CD8-positive, alpha-beta memory T cell (primary cell): ENCODE measurements at regions not wholly inside any gene's neighbourhood (a gene's known extent, or its start where the extent isn't known, plus 50 kb on each side); places are given as distances from the start of the nearest gene placed in this dataset.
A peak's percentile ranks its signal among the peaks of the same experiment; 100 is the strongest.

Experiments used
- CTCF ChIA-PET: fragments of 350-600 bp; sonication (Branson Sonifier 250); formaldehyde crosslinking; loops from one replicate; lab custom pipeline; 2021; ENCODE audit warnings: antibody characterized with exemption; lab: Charles Lee
- POLR2A ChIA-PET: fragments of 350-600 bp; sonication (Branson Sonifier 250); formaldehyde crosslinking; loops from one replicate; lab custom pipeline; 2021; ENCODE audit warnings: antibody characterized with exemption; lab: Charles Lee
- DNase-seq, 5 donors: peaks; one replicate each; pipeline versions ENCODE4 v3.0.0 to v3.0.0-alpha.2; 2020 to 2022; ENCODE audit warnings: mixed read lengths in 1 of 5
- H3K27ac ChIP-seq: one replicate; pipeline ENCODE4 v1.7.0; 2013; ENCODE audit warnings: low read depth, mild to moderate bottlenecking, low read length, moderate library complexity
- H3K27me3 ChIP-seq: 2 replicates; pipeline ENCODE4 v1.7.0; 2013; ENCODE audit warnings: low read length, mild to moderate bottlenecking; ENCODE audit not compliant: insufficient read depth, poor library complexity, severe bottlenecking
- H3K36me3 ChIP-seq: 2 replicates; pipeline ENCODE4 v1.7.0; 2013; ENCODE audit warnings: mild to moderate bottlenecking, low read length, moderate library complexity; ENCODE audit not compliant: insufficient read depth
- H3K4me1 ChIP-seq: 2 replicates; pipeline ENCODE4 v1.7.0; 2013; ENCODE audit warnings: mild to moderate bottlenecking, low read length, moderate library complexity; ENCODE audit not compliant: insufficient read depth
- H3K4me3 ChIP-seq: 2 replicates; pipeline ENCODE4 v1.7.0; 2013; ENCODE audit warnings: mild to moderate bottlenecking, low read length
- H3K9me3 ChIP-seq: 2 replicates; pipeline ENCODE4 v1.7.0; 2013; ENCODE audit warnings: mild to moderate bottlenecking, low read length
- H3K27ac Mint-ChIP-seq, 8 donors: one replicate each; pipeline ENCODE4 v1.8.0; 2020 to 2021; ENCODE audit warnings: mixed read lengths in 8 of 8, mild to moderate bottlenecking in 6 of 8, inconsistent platforms in 3 of 8, moderate library complexity in 3 of 8
- H3K27me3 Mint-ChIP-seq, 2 donors: one replicate each; pipeline ENCODE4 v1.8.0; 2020 to 2021; ENCODE audit warnings: mixed read lengths in 2 of 2, mild to moderate bottlenecking in 1 of 2, moderate library complexity in 1 of 2
- H3K36me3 Mint-ChIP-seq, 3 donors: one replicate each; pipeline ENCODE4 v1.8.0; 2020 to 2021; ENCODE audit warnings: mixed read lengths in 3 of 3, inconsistent platforms in 1 of 3, mild to moderate bottlenecking in 1 of 3
- H3K4me1 Mint-ChIP-seq, 3 donors: one replicate each; pipeline ENCODE4 v1.8.0; 2020 to 2021; ENCODE audit warnings: mixed read lengths in 3 of 3, inconsistent platforms in 1 of 3, mild to moderate bottlenecking in 1 of 3
- H3K4me3 Mint-ChIP-seq, 7 donors: one replicate each; pipeline ENCODE4 v1.8.0; 2020 to 2021; ENCODE audit warnings: mixed read lengths in 7 of 7, mild to moderate bottlenecking in 6 of 7, moderate library complexity in 4 of 7, inconsistent platforms in 2 of 7
- H3K9me3 Mint-ChIP-seq, 5 donors: one replicate each; pipeline ENCODE4 v1.8.0; 2020 to 2022; ENCODE audit warnings: mixed read lengths in 5 of 5, mild to moderate bottlenecking in 3 of 5, moderate library complexity in 2 of 5, inconsistent platforms in 1 of 5

GRCh38 chr12:127660961-127661360 is 606.0 kb upstream of the TMEM132C start:
- Histone ChIP-seq H3K4me1 (no peaks in the 10 kb centered on the region), H3K4me3 (no peak overlapping the region), H3K36me3 (no peaks in the 10 kb centered on the region), H3K27me3 (no peaks in the 10 kb centered on the region), H3K27ac (no peak overlapping the region), H3K9me3 (no peaks in the 10 kb centered on the region)
- H3K4me1 Mint-ChIP-seq, result no peaks in the 10 kb centered on the region
- no peak overlapping the region for H3K27ac Mint-ChIP-seq
- no peak for DNase-seq
- peaks cover 0 to 2% of the 10 kb centered on the region in 2 donors for H3K27me3 Mint-ChIP-seq
- CTCF ChIA-PET, result no interaction called here
- H3K36me3 Mint-ChIP-seq, result no peaks in the 10 kb centered on the region
- H3K4me3 Mint-ChIP-seq, result no peak overlapping the region
- POLR2A ChIA-PET, result no interaction called here
- peaks cover 0 to 3% (median 0%) of the 10 kb centered on the region in 5 donors for H3K9me3 Mint-ChIP-seq

GRCh38 chr12:127663716-127664115 is 603.3 kb upstream of the TMEM132C start:
- H3K27ac Mint-ChIP-seq, result no peak overlapping the region
- H3K4me1 ChIP-seq, result no peaks in the 10 kb centered on the region
- no peak overlapping the region for H3K4me3 Mint-ChIP-seq
- DNase-seq, result no peak
- no peaks in the 10 kb centered on the region for H3K4me1 Mint-ChIP-seq
- peaks cover 0 to 3% (median 0%) of the 10 kb centered on the region in 5 donors for H3K9me3 Mint-ChIP-seq
- H3K27me3 ChIP-seq, result no peaks in the 10 kb centered on the region
- ChIA-PET POLR2A (no interaction called here), CTCF (interaction anchor here (0.8 kb wide), 1 partner anchor 14 kb away, joined by 3 read pairs; no protein-coding TSS in a partner anchor)
- H3K9me3 ChIP-seq, result no peaks in the 10 kb centered on the region
- no peak overlapping the region for H3K27ac ChIP-seq
- H3K27me3 Mint-ChIP-seq, result peaks cover 0 to 2% of the 10 kb centered on the region in 2 donors
- no peaks in the 10 kb centered on the region for H3K36me3 Mint-ChIP-seq
- no peak overlapping the region for H3K4me3 ChIP-seq
- no peaks in the 10 kb centered on the region for H3K36me3 ChIP-seq

- POLR2A ChIA-PET, result no interaction called here
- H3K27ac ChIP-seq, result no peak overlapping the region
Measured at GRCh38 chr12:127664901-127665300, 602.1 kb upstream of the TMEM132C start.

GRCh38 chr12:127667131-127667685 is 599.8 kb upstream of the TMEM132C start:
- Mint-ChIP-seq H3K36me3 (no peaks in the 10 kb centered on the region), H3K9me3 (peaks cover 0 to 3% (median 0%) of the 10 kb centered on the region in 5 donors), H3K4me1 (no peaks in the 10 kb centered on the region), H3K27ac (no peak overlapping the region), H3K27me3 (peaks cover 0 to 2% of the 10 kb centered on the region in 2 donors), H3K4me3 (no peak overlapping the region)
- Histone ChIP-seq H3K27me3 (no peaks in the 10 kb centered on the region), H3K36me3 (no peaks in the 10 kb centered on the region), H3K27ac (no peak overlapping the region), H3K4me3 (no peak overlapping the region), H3K9me3 (no peaks in the 10 kb centered on the region), H3K4me1 (no peaks in the 10 kb centered on the region)
- CTCF ChIA-PET, result no interaction called here
- no peak for DNase-seq
- POLR2A ChIA-PET, result no interaction called here

More at GRCh38 chr12:127664901-127665300, 602.1 kb upstream of the TMEM132C start:
- CTCF ChIA-PET, result no interaction called here
- no peaks in the 10 kb centered on the region for H3K4me1 Mint-ChIP-seq
- H3K27me3 Mint-ChIP-seq, result peaks cover 0 to 2% of the 10 kb centered on the region in 2 donors
- no peaks in the 10 kb centered on the region for H3K27me3 ChIP-seq
- H3K4me1 ChIP-seq, result no peaks in the 10 kb centered on the region
- H3K27ac Mint-ChIP-seq, result no peak overlapping the region
- no peak overlapping the region for H3K4me3 Mint-ChIP-seq
- no peak overlapping the region for H3K4me3 ChIP-seq
- peaks cover 0 to 3% (median 0%) of the 10 kb centered on the region in 5 donors for H3K9me3 Mint-ChIP-seq
- H3K9me3 ChIP-seq, result no peaks in the 10 kb centered on the region
- H3K36me3 ChIP-seq, result no peaks in the 10 kb centered on the region
- no peak for DNase-seq
- H3K36me3 Mint-ChIP-seq, result no peaks in the 10 kb centered on the region

GRCh38 chr12:127670294-127670693 is 596.7 kb upstream of the TMEM132C start:
- no peaks in the 10 kb centered on the region for H3K36me3 Mint-ChIP-seq
- H3K27me3 Mint-ChIP-seq, result no peaks in the 10 kb centered on the region

GRCh38 chr12:127670796-127671195 is 596.2 kb upstream of the TMEM132C start:
- Mint-ChIP-seq H3K27ac (no peak overlapping the region), H3K9me3 (peaks cover 0 to 1% (median 0%) of the 10 kb centered on the region in 5 donors), H3K4me1 (no peaks in the 10 kb centered on the region), H3K27me3 (no peaks in the 10 kb centered on the region), H3K36me3 (no peaks in the 10 kb centered on the region), H3K4me3 (no peak overlapping the region)
- CTCF ChIA-PET, result no interaction called here
- no peaks in the 10 kb centered on the region for H3K27me3 ChIP-seq
- POLR2A ChIA-PET, result no interaction called here
- H3K27ac ChIP-seq, result no peak overlapping the region
- H3K36me3 ChIP-seq, result no peaks in the 10 kb centered on the region
- no peak overlapping the region for H3K4me3 ChIP-seq
- no peaks in the 10 kb centered on the region for H3K4me1 ChIP-seq
- no peak for DNase-seq
- H3K9me3 ChIP-seq, result no peaks in the 10 kb centered on the region

More at GRCh38 chr12:127670294-127670693, 596.7 kb upstream of the TMEM132C start:
- H3K27ac ChIP-seq, result no peak overlapping the region
- Mint-ChIP-seq H3K4me3 (no peak overlapping the region), H3K9me3 (no peaks in the 10 kb centered on the region), H3K27ac (no peak overlapping the region), H3K4me1 (no peaks in the 10 kb centered on the region)
- ChIA-PET CTCF (no interaction called here), POLR2A (no interaction called here)
- DNase-seq, result no peak
- H3K4me3 ChIP-seq, result no peak overlapping the region
- no peaks in the 10 kb centered on the region for H3K9me3 ChIP-seq
- no peaks in the 10 kb centered on the region for H3K36me3 ChIP-seq
- no peaks in the 10 kb centered on the region for H3K4me1 ChIP-seq
- H3K27me3 ChIP-seq, result no peaks in the 10 kb centered on the region

- Mint-ChIP-seq H3K4me3 (no peak overlapping the region), H3K27ac (no peak overlapping the region), H3K4me1 (no peaks in the 10 kb centered on the region), H3K36me3 (no peaks in the 10 kb centered on the region), H3K27me3 (no peaks in the 10 kb centered on the region), H3K9me3 (peaks cover 0 to 5% (median 0%) of the 10 kb centered on the region in 5 donors)
- ChIA-PET POLR2A (no interaction called here), CTCF (no interaction called here)
- no peak overlapping the region for H3K27ac ChIP-seq
- no peaks in the 10 kb centered on the region for H3K4me1 ChIP-seq
- no peak overlapping the region for H3K4me3 ChIP-seq
- no peaks in the 10 kb centered on the region for H3K27me3 ChIP-seq
- H3K36me3 ChIP-seq, result no peaks in the 10 kb centered on the region
- no peak for DNase-seq
- no peaks in the 10 kb centered on the region for H3K9me3 ChIP-seq
Measured at GRCh38 chr12:127675936-127676335, 591.0 kb upstream of the TMEM132C start.

GRCh38 chr12:127677537-127678131 is 589.3 kb upstream of the TMEM132C start:
- CTCF ChIA-PET, result interaction anchor here (0.6 to 2.0 kb wide), 3 partner anchors 9 to 569 kb away, joined by 3 to 9 read pairs (median 3); no protein-coding TSS in a partner anchor

More at GRCh38 chr12:127677537-127678131, 589.3 kb upstream of the TMEM132C start:
- H3K36me3 ChIP-seq, result no peaks in the 10 kb centered on the region
- peaks cover 0 to 5% (median 0%) of the 10 kb centered on the region in 5 donors for H3K9me3 Mint-ChIP-seq
- no peaks in the 10 kb centered on the region for H3K27me3 ChIP-seq
- no peak overlapping the region for H3K4me3 ChIP-seq
- H3K4me1 Mint-ChIP-seq, result no peaks in the 10 kb centered on the region
- H3K9me3 ChIP-seq, result no peaks in the 10 kb centered on the region
- H3K36me3 Mint-ChIP-seq, result no peaks in the 10 kb centered on the region
- peak overlapping the region in 1 of 8 donors; percentile 32 for H3K27ac Mint-ChIP-seq
- H3K27ac ChIP-seq, result no peak overlapping the region
- no peaks in the 10 kb centered on the region for H3K27me3 Mint-ChIP-seq
- POLR2A ChIA-PET, result no interaction called here
- no peaks in the 10 kb centered on the region for H3K4me1 ChIP-seq
- no peak for DNase-seq
- H3K4me3 Mint-ChIP-seq, result no peak overlapping the region
